ENCODE measurements at regions not wholly inside any gene's neighbourhood (a gene's known extent, or its start where the extent isn't known, plus 50 kb on each side); places are given as distances from the start of the nearest gene placed in this dataset.

GRCh38 chr3:181493423-181493822, 218.3 kb upstream of the SOX2 start:
- no peak for TF ChIP-seq CTCF (IDR thresholded peaks at IDR 0.05; ENCODE audit: control extremely low read depth in 1 of 3, insufficient read depth in 1 of 3, low read depth in 1 of 3, low read length in 3 of 3)
- TF ChIP-seq E2F6 (IDR thresholded peaks at IDR 0.05): no peak
- TF ChIP-seq TAF1 (IDR thresholded peaks at IDR 0.05; ENCODE audit: low read depth, low read length): no peak
- TF ChIP-seq MAFK (IDR thresholded peaks at IDR 0.05; ENCODE audit: low read depth, low read length): no peak
- no peak for TF ChIP-seq EZH2 (IDR thresholded peaks at IDR 0.05; ENCODE audit: low read depth, low read length, severe bottlenecking)
- no peak for TF ChIP-seq YY1 (IDR thresholded peaks at IDR 0.05; ENCODE audit: low read depth, low read length)
- no peak for TF ChIP-seq CHD7 (IDR thresholded peaks at IDR 0.05; ENCODE audit: insufficient replicate concordance, low read length)
- no peak for TF ChIP-seq SIN3A (conservative IDR thresholded peaks at IDR 0.05 in 1 of 2, IDR thresholded peaks at IDR 0.05 in 1 of 2; ENCODE audit: low read depth in 1 of 2, low read length in 2 of 2)
- TF ChIP-seq POLR2A (IDR thresholded peaks at IDR 0.05; ENCODE audit: control extremely low read depth in 1 of 2, low read depth in 2 of 2, low read length in 2 of 2): no peak
- TF ChIP-seq SP1 (IDR thresholded peaks at IDR 0.05; ENCODE audit: low read depth, low read length): no peak
- TF ChIP-seq HDAC6 (IDR thresholded peaks at IDR 0.05; ENCODE audit: low read depth, low read length): no peak
- no peak for TF ChIP-seq POU5F1 (IDR thresholded peaks at IDR 0.05; ENCODE audit: low read depth, low read length)
- TF ChIP-seq POLR2AphosphoS5 (IDR thresholded peaks at IDR 0.05; ENCODE audit: low read depth, low read length): no peak
- no peak for TF ChIP-seq EGR1 (IDR thresholded peaks at IDR 0.05; ENCODE audit: borderline replicate concordance, low read depth, low read length)
